ENCODE measurements at regions not wholly inside any gene's neighbourhood (a gene's known extent, or its start where the extent isn't known, plus 50 kb on each side); places are given as distances from the start of the nearest gene placed in this dataset.

- no peak for DNase-seq (ENCODE audit: low spot score)
Measured at GRCh38 chr1:221071777-221072176, 192.5 kb downstream of the HLX start.

- no peak for DNase-seq (ENCODE audit: low spot score)
Measured at GRCh38 chr1:221072214-221072613, 193.0 kb downstream of the HLX start.

- DNase-seq (ENCODE audit: low spot score) = no peak
Measured at GRCh38 chr1:221074332-221074731, 195.1 kb downstream of the HLX start.

GRCh38 chr1:221075911-221076310, 196.7 kb downstream of the HLX start:
- DNase-seq (ENCODE audit: low spot score) = no peak

- no peak for DNase-seq (ENCODE audit: low spot score)
Measured at GRCh38 chr1:221076391-221076811, 197.2 kb downstream of the HLX start.

GRCh38 chr1:221078260-221078965, 199.2 kb downstream of the HLX start:
- DNase-seq (ENCODE audit: low spot score) = no peak

- DNase-seq (ENCODE audit: low spot score) = no peak
Measured at GRCh38 chr1:221083902-221084301, 204.7 kb downstream of the HLX start.

- DNase-seq (ENCODE audit: low spot score) = no peak
Measured at GRCh38 chr1:221084681-221085080, 205.4 kb downstream of the HLX start.

GRCh38 chr1:221085701-221086375, 206.6 kb downstream of the HLX start:
- no peak for DNase-seq (ENCODE audit: low spot score)

GRCh38 chr1:221087919-221088318, 208.7 kb downstream of the HLX start:
- no peak for DNase-seq (ENCODE audit: low spot score)

- DNase-seq (ENCODE audit: low spot score) = no peak
Measured at GRCh38 chr1:221089273-221089672, 210.0 kb downstream of the HLX start.

GRCh38 chr1:221089803-221090202, 210.6 kb downstream of the HLX start:
- no peak for DNase-seq (ENCODE audit: low spot score)

GRCh38 chr1:221093903-221094791, 214.9 kb downstream of the HLX start:
- no peak for DNase-seq (ENCODE audit: low spot score)

- no peak for DNase-seq (ENCODE audit: low spot score)
Measured at GRCh38 chr1:221097479-221098281, 218.4 kb downstream of the HLX start.

- peak; percentile 15 for DNase-seq (ENCODE audit: low spot score)
Measured at GRCh38 chr1:221098471-221099405, 219.5 kb downstream of the HLX start.

- DNase-seq (ENCODE audit: low spot score) = no peak
Measured at GRCh38 chr1:221099747-221100595, 220.7 kb downstream of the HLX start.

GRCh38 chr1:221100611-221101010, 221.4 kb downstream of the HLX start:
- peak; percentile 31 for DNase-seq (ENCODE audit: low spot score)

GRCh38 chr1:221101807-221102605, 222.8 kb downstream of the HLX start:
- no peak for DNase-seq (ENCODE audit: low spot score)

GRCh38 chr1:221104596-221104995, 225.4 kb downstream of the HLX start:
- DNase-seq (ENCODE audit: low spot score) = no peak
